GM13976 (cell line): ENCODE measurements at regions not wholly inside any gene's neighbourhood (a gene's known extent, or its start where the extent isn't known, plus 50 kb on each side); places are given as distances from the start of the nearest gene placed in this dataset.

ENCODE experiments used
- DNase-seq: peaks from one replicate; pipeline ENCODE4 v3.0.0; 2012; ENCODE audit warnings: low spot score
- in situ Hi-C: fragments of 300-500 bp; cut with MboI; formaldehyde crosslinking; loops from one replicate; pipeline ENCODE4 v1.12.0; 2022; ENCODE audit warnings: low sequenced_read_pairs, mixed read lengths, inconsistent platforms; ENCODE audit not compliant: unreplicated experiment
- TF ChIP-seq, protein P1 (sequence below): IDR thresholded peaks from 2 replicates; pipeline ENCODE4 v1.5.1; 2012; ENCODE audit warnings: borderline replicate concordance, mild to moderate bottlenecking; ENCODE audit not compliant: insufficient read depth; ENCODE audit errors: extremely low read depth, missing control alignments, control extremely low read depth

GRCh38 chr12:24042651-24043050, 93.2 kb upstream of the SOX5 start:
- TF ChIP-seq, protein P1, sequence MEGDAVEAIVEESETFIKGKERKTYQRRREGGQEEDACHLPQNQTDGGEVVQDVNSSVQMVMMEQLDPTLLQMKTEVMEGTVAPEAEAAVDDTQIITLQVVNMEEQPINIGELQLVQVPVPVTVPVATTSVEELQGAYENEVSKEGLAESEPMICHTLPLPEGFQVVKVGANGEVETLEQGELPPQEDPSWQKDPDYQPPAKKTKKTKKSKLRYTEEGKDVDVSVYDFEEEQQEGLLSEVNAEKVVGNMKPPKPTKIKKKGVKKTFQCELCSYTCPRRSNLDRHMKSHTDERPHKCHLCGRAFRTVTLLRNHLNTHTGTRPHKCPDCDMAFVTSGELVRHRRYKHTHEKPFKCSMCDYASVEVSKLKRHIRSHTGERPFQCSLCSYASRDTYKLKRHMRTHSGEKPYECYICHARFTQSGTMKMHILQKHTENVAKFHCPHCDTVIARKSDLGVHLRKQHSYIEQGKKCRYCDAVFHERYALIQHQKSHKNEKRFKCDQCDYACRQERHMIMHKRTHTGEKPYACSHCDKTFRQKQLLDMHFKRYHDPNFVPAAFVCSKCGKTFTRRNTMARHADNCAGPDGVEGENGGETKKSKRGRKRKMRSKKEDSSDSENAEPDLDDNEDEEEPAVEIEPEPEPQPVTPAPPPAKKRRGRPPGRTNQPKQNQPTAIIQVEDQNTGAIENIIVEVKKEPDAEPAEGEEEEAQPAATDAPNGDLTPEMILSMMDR = no peak
- in situ Hi-C loops = no loop called here
- no peak for DNase-seq

- in situ Hi-C loops = no loop called here
- TF ChIP-seq, protein P1 = no peak
- DNase-seq = no peak
These were observed 89.6 kb upstream of the SOX5 start for GRCh38 chr12:24039113-24039525.

GRCh38 chr12:24038211-24038997, 88.9 kb upstream of the SOX5 start:
- TF ChIP-seq, protein P1 = no peak
- in situ Hi-C loops = no loop called here
- DNase-seq = no peak

GRCh38 chr12:24036438-24037216, 87.2 kb upstream of the SOX5 start:
- TF ChIP-seq, protein P1 = no peak
- in situ Hi-C loops = no loop called here
- no peak for DNase-seq

DNA sequence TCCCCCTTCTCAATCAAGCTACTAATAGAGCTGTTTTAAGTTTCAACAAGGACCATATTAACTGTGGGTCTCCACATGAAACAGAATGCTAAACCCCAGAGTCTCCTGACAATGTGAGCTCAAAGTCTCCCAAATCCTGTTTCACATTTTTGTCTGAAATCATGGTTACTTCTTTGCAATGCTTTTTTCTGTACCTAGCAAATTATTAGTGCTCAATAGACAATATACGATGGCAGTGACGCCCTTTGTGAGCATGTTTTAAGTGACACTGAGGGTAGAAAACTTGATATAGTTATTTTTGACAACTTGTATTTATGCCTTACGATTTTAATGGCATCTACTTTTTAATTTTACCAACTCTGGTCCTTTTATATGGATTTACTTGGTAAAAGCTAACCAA, 85.4 kb upstream of the SOX5 start:
- in situ Hi-C loops = no loop called here
- DNase-seq = no peak
- TF ChIP-seq, protein P1 = no peak

GRCh38 chr12:24034160-24034559, 84.7 kb upstream of the SOX5 start:
- in situ Hi-C loops = no loop called here

More at GRCh38 chr12:24034160-24034559, 84.7 kb upstream of the SOX5 start:
- TF ChIP-seq, protein P1 = no peak
- DNase-seq = no peak
